HG02852 (cell line): ENCODE measurements at regions not wholly inside any gene's neighbourhood (a gene's known extent, or its start where the extent isn't known, plus 50 kb on each side); places are given as distances from the start of the nearest gene placed in this dataset.
A peak's percentile ranks its signal among the peaks of the same experiment; 100 is the strongest.
"Not testable (repeated sequence)": the region's sequence is repeated elsewhere in the genome, so short reads cannot be mapped to it uniquely, and the experiment has no call there.

Experiments used
- ATAC-seq: cut with Tn5 transposase; IDR thresholded peaks from one replicate; pipeline ENCODE4 v1.9.1; 2021; ENCODE audit warnings: mild to moderate bottlenecking, moderate library complexity; ENCODE audit not compliant: unreplicated experiment

GRCh38 chr3:110821586-110821985 lies 250.0 kb upstream of the NECTIN3 start:
- no peak for ATAC-seq

GRCh38 chr3:110822971-110823370 lies 248.6 kb upstream of the NECTIN3 start:
- no peak for ATAC-seq

- ATAC-seq: no peak
Measured at GRCh38 chr3:110846971-110847370, 224.6 kb upstream of the NECTIN3 start.

GRCh38 chr3:110849064-110849463 lies 222.6 kb upstream of the NECTIN3 start:
- ATAC-seq: no peak

- no peak for ATAC-seq
Measured at GRCh38 chr3:110851736-110852135, 219.9 kb upstream of the NECTIN3 start.

GRCh38 chr3:110855207-110855606 lies 216.4 kb upstream of the NECTIN3 start:
- ATAC-seq: no peak

GRCh38 chr3:110856916-110857315 lies 214.7 kb upstream of the NECTIN3 start:
- no peak for ATAC-seq

- ATAC-seq: no peak
Measured at GRCh38 chr3:110858549-110858948, 213.1 kb upstream of the NECTIN3 start.

GRCh38 chr3:110859336-110859735 lies 212.3 kb upstream of the NECTIN3 start:
- no peak for ATAC-seq

- ATAC-seq: no peak
Measured at GRCh38 chr3:110859993-110860392, 211.6 kb upstream of the NECTIN3 start.

GRCh38 chr3:110865934-110866333 lies 205.7 kb upstream of the NECTIN3 start:
- ATAC-seq: no peak

GRCh38 chr3:110868106-110868505 lies 203.5 kb upstream of the NECTIN3 start:
- ATAC-seq: no peak

- no peak for ATAC-seq
Measured at GRCh38 chr3:110869736-110870135, 201.9 kb upstream of the NECTIN3 start.

GRCh38 chr3:110871869-110872268 lies 199.7 kb upstream of the NECTIN3 start:
- no peak for ATAC-seq

- no peak for ATAC-seq
Measured at GRCh38 chr3:110878692-110879091, 192.9 kb upstream of the NECTIN3 start.

GRCh38 chr3:110881069-110881468 lies 190.5 kb upstream of the NECTIN3 start:
- peak; percentile 87 for ATAC-seq

GRCh38 chr3:110886222-110886893 lies 185.3 kb upstream of the NECTIN3 start:
- ATAC-seq: no peak

GRCh38 chr3:110887176-110887575 lies 184.4 kb upstream of the NECTIN3 start:
- ATAC-seq: no peak

GRCh38 chr3:110888625-110889375 lies 182.8 kb upstream of the NECTIN3 start:
- ATAC-seq: not testable (repeated sequence)

- ATAC-seq: not testable (repeated sequence)
Measured at GRCh38 chr3:110889376-110889699, 182.3 kb upstream of the NECTIN3 start.

GRCh38 chr3:110894574-110894973 lies 177.0 kb upstream of the NECTIN3 start:
- no peak for ATAC-seq

GRCh38 chr3:110895054-110895453 lies 176.6 kb upstream of the NECTIN3 start:
- no peak for ATAC-seq

- ATAC-seq: no peak
Measured at GRCh38 chr3:110897046-110897445, 174.6 kb upstream of the NECTIN3 start.
